ENCODE measurements at regions not wholly inside any gene's neighbourhood (a gene's known extent, or its start where the extent isn't known, plus 50 kb on each side); places are given as distances from the start of the nearest gene placed in this dataset.

DNA sequence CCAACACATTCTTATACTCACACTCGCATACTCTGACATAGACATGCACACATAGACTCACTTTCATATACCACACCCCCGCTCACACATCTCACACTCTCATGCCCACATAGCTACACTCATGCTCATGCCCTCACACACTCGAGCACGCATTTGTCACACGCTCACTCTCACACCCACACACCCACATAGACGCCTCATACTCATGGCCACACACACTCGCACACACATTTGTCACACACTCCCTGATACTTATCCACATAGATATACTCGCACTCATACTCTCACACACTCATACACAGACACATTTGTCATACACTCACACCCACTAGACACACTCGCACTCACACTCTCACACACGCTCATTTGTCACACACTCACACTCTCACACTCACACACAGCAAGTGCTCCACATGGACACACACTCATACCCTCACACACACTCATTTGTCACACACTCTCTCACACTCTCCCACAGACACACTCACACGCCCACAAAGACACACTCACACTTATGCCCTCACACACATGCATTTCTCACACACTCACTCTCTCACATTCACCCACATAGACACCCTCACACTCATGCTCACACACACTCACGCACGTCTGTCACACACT, 50.9 kb downstream of the TNP1 start:
- DNase-seq = no peak

DNA sequence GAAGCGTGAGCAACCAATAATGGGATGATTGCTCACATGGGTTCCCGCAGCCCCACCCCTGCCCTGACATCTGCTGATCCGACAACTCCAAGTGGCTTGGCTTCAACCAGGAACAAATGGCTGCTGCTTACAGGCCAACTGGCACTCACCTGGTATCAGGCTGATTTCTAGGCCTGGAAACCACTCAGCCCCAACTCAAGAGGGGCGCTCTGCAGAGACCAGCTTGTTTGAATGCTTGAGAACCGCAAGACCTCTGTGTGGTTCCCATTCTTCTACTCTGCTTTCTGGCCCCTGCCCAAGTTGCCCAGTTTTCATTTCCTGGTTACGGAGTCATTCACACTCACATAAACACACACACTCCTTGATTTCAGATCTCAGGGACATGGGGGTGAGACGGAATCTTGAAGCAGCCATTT, 52.0 kb downstream of the TNP1 start:
- DNase-seq = peak in 1 of 2 experiments; percentile 36

DNA sequence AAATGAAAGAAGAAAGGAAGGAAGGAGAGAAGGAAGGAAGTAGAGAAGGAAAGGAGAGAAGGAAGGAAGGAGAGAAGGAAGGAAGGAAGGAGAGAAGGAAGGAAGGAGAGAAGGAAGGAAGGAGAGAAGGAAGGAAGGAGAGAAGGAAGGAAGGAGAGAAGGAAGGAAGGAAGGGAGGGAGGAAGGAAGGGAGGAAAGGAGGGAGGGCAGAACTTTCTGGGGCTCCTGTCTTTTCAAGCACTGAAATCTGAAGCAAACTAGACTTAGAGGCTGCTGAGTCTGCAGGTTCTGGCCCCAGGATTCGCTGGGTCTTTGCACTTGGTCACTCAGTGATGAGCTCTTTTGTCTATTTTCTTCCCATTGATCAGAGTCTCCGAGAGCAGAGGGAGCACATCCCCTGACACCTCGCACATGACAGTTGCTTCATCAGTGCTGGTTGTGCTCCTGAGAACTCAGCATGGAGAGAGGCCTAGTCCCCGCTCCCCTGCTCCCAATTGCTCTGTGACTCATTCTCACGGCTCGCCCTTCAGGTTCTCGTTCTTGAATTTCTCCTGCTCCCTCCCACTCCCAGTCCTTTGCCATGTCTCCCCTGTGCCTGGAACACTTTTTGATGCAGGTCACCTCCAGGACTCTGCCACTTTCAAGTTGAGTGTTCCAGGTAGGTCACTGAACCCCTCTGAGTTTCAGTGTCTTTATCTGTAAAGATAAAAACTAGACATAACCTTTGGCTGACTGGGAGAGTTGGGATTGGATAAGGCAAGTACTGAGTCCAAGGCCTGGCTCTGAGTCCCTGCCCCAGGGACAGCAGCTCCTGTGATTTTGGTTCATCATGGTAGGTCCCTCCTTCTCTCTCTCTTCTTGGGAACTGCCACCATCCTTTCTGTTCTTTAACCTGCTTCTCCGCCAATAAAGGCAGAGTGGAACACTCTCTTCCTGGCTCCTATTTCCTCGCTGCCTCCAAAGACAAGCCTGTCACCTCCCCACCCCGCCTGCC, 55.2 kb downstream of the TNP1 start:
- no peak for DNase-seq

DNA sequence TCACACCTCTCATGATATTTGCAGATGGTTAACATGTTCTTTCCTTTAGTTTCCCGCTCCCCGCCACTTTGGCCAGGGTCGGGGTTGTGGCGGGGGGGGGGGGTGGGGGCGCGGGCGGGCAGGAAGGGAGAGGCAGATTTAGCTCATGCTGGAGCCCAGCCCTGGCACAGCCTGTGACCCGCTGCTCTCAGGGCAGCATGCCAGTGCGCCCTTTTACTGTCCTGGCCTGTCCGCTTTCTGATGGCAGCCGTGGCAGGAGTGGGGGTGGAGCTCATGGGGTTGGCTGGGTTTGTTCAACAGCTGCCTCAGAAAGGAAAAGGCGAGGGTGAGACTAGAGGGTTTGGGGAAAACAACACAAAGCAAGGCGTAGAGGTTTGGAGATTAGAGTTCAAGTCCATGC, 56.1 kb downstream of the TNP1 start:
- DNase-seq = no peak

DNA sequence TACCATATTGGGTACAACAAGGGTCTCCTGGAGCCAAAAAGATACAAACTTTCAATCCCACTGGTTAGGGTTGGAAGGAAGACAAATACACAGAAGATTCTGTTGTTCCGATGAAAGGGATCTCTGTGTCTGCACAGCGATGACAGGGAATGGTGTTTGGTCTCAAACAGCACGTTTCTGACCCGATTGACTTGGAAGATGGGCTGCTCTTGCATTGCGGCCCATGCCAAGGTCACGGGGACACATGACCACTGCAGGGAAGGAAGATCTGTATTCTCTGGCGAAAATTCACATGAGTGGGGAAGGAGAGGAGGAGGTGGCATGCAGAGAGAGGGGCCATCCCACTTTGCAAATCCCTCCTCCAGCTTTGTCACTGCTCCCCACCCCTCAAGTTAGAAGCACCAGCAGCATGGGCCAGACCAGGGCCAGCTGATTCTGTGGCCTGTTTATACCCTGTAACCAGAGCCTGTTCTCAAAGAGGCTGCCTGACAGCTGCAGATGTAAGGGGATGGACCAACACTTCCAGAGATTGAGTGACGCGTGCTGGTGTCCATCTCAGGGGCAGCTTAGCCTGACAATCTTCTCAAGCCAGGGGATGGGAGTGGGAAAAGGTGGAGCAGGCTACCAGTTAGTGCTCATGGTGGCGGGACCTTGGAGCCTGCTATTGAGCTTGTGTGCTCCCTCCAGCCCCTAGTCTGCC, 57.2 kb downstream of the TNP1 start:
- DNase-seq = no peak

DNA sequence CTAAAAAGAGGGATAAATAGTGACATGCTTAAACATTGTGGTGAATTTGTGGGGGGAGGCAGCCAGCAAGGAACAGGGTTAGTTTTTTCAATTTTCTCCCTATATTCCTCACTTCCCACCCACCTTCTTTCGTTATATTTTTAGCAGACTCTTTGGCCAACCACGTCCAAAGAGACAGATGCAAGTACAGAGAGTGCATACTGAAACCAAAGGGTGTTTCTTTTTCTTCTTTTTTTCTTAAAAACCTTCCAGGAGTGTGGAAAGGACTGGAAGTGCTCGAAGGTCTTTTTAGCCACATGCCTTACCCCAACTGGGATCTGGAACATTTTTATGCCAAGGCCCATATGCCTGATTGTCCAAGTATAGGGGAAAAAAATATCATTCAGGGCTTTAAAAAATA, 59.0 kb downstream of the TNP1 start:
- no peak for DNase-seq

DNA sequence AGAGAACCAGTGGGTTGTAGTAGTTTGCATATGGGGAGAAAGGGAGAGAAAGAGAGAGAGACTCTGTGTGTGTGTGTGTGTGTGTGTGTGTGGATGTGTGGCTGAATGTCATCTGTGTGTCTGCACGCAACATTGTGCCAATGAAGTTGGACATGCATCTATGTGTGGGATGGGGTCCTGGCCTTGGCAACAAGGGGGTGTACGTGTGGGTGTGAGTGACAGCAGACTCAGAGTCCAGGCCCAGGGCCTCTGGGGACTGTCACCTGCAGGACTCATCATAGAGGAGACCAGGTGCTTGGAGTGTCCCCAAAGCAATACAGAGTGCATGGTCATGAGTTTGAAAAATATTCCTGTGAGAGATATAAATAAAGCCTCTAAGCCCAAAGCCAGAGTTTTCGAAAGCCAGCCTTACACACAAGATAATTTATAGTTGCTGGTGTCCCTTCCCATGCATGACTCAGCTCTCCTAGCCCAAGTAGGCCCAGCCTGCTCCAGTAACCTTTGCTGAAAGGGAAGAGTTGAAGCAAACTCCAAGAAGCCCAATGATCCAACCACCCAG, 59.9 kb downstream of the TNP1 start:
- no peak for DNase-seq

DNA sequence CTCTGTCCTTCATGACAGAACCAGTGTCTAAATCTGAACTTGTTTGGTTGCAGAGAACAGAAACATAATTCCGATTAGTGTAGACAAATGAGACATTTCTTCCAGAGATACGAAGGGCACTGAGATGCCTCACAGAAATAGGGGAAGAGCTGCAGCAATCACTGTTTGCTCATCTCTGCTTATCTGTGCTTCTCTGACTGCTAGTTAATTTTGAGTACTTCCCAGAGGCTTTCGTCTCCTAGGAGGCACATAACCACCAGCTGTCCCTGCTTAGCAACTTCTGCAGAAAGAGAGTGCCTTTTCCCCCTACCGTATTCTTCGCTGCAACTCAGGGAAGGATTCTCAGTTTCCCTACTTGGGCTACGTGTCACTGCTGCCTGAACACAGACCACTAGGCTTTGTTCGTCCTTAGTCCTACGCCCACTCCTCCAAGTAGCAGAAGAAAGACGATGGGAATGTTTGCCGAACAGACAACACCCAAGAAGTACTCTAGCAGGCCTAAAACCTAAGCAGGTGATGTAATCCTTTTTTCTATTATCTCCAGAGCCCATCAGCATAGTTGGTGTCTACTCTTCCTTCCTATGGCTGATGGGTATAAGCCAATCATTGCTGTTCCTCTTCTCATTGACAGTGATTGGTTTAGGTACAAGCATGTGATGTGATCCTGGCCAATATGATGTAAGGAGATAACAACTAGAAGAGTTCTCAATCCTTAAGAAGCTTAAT, 63.6 kb downstream of the TNP1 start:
- no peak for DNase-seq

DNA sequence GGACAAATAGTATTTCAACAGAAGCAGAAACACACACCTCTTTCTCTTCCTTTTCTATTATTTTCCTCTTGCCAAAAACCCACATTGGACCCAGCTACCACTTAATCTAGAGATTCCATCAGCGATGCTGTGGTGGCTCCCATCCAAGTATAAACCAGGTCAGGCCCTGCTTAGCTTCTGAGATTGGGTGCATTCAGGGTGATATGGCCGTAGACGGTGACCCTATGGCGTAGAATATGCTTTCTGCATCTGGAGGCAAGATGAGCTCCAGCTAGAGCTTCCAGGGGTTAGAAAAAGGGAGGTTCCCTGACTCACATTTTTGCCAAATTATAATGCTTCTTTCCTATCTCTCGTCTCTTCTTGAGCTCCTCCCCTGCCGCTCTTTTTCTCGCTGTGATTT, 66.5 kb downstream of the TNP1 start:
- no peak for DNase-seq

DNA sequence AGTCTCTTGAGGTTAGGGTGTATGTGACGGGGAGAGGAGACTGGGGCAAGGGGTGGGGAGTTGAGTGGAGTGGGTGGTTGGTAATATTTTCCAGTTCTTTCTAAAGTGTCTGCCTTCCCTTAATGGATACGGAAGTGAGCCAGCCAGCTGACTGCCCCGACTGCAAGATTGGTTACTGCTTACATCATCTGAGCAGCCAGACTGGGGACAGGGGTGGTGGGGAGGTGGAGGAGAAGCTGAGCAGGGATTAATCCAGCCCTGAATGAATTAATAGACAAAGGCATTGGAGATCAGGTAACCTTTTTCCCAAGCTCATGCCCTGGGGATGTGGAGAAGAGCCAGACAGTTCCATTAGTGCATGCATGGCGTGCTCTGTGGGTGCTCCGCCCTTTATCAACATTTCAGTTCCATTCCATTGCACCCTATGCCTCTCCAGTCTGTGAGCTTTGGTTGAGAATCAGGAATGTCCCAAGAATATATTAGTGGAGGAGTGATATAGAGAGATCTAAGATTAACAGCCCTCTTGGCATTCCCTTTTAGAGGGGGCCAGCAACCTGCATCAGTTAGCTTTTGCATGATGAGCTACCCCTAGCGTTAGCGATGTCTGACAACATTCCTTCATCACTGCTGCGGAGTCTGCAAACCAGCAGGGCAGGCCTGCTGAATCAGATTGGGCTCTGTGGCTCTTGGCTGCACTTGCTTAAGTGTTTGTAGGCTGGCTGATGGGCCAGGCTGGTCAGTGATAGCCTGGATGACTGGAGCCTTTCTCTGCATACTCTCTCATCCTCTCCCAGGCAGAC, 67.4 kb downstream of the TNP1 start:
- no peak for DNase-seq

DNA sequence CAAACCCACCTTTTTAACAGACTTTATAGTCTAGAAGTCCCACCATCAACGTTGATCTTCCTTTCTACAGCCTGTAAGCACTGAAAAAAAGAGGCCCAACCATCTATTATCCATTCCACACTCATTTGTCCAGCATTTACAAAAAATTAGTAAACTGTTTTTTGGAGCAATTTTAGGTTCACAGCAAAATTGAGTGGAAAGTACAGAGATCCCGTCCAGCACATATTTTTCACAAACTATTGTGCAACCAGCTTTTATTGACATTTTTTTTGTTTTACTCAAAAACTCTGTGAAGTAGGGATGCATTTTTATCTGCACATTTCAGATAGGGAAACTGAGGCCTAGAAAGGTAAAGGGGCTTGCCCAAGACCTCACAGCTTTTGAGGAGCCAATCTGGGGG, 68.6 kb downstream of the TNP1 start:
- DNase-seq = no peak

DNA sequence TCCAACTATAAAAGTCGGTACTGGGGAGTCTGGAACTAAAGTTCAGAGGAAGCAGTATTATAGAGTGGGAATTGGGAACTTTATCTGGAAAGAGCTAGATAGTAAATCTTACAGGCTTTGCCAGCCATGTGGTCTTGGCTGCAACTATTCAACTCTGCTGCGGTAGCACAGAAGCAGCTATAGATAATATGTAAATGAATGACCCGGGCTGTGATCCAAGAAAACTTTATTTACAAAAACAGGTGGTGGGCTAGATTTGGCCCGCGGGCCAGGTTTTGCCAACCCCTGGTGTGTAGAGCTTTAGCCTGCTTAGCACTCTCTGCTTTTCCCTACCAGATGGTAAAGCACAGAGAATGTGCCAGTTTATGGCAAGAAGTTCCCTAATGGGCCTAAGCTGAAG, 70.8 kb downstream of the TNP1 start:
- peak; percentile 51 to 85 for DNase-seq

DNA sequence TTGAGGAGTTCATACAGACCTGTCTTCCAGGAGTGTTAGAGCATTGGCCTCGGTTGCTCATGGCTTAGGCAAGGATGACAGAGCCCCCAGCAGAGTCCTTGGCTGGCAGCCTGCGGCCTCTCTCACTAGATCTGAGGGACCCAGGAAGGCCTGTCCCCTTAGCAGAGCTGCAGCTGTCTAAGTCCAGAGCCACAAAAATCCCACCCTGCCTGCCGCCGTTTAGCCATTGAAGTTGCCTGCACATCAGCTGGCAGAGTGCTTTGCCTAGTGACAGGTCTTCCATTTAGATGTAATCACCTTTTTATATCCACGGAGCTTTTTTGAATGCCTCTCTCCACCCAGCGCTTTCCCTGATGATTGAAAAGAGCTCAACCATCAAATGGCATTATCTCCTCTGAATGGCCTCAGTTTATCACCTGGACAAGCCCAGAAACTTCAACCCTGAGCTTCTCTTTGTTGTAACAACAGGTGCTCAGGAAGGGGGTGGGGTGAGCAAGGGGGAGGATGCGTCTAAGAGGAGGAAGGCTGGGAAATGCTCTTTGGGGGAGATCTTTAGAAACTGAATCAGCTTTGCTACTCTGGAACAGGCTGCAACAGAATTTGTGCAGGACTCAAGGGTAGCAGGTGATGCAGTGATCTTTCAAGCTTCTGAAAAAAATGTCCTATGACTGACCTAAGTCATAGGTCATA, 71.9 kb downstream of the TNP1 start:
- DNase-seq = peak in 1 of 2 experiments; percentile 27

DNA sequence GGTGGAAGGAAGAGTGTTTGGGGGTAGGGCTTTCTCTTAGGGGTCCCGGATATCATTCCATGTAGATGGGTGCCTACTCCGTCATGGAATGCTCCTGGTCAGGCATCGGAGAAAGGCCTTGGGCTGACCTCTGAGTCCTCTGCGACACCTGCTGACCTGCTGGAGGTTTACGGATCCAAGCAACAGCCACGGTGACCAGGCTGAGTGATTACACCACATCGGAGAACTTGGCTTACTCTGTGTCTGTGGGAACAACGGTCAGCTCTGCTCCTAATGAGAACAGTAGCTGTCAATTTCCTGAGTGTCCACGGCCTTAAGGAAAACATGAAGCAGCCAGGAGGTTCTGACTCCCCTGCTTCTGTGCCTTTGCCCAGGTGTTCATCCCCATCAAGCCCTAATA, 73.2 kb downstream of the TNP1 start:
- no peak for DNase-seq

DNA sequence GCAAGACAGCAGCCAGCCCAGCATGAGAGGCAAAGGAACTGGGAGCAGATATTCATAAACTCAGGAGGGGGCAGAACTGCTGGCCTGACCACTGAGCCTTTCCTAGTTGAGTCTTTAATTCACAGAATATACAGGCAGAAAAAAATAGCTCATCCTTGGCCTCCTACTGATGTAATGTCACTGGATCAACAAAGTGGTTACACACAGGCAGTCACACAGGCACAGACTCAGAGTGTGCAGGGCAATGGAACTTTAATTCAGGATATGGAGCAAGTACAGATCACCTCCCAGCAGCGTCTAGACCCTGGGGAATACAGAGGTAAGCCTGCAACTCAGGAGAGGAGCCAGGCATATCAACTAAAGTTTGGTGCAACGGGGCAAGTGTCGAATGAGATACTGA, 75.4 kb downstream of the TNP1 start:
- DNase-seq = no peak

DNA sequence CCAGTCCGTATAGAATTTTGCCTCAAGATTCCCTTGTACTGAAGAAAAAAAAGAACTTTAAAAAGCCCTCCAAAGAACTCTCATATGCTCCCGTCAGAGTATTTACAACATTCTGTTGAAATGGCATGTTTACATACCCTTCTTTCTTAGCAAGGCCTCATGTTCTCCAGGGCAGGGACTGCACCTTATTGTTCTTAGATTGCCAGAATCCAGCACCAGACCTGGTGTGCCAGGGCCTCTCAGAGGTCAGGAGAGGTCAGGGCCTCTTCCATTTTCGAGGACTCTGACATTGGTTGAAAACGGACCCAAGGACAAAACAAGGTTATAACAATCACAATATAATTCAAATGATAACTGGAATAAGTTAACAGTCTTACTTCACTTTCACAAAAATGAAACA, 78.2 kb downstream of the TNP1 start:
- DNase-seq = no peak

DNA sequence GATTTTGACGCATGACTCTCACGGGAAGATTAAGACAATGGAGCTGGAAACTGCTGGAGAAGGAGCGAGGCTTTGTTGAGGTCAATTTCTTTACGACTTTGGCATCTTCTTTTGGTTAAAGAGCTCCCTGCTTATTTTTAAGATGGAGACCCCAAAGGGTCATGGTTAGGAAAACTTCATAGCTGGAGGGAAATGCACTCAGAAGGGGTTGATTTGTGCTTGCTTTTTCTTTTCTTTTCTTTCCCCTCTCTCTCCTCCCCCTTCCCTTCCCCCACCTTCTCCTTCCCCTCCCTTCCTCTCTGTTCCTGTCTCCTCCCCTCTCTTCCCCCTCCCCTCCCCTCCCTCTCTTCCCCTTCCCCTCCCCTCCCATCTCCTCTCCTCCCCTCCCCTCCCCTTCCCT, 79.0 kb downstream of the TNP1 start:
- no peak for DNase-seq

DNA sequence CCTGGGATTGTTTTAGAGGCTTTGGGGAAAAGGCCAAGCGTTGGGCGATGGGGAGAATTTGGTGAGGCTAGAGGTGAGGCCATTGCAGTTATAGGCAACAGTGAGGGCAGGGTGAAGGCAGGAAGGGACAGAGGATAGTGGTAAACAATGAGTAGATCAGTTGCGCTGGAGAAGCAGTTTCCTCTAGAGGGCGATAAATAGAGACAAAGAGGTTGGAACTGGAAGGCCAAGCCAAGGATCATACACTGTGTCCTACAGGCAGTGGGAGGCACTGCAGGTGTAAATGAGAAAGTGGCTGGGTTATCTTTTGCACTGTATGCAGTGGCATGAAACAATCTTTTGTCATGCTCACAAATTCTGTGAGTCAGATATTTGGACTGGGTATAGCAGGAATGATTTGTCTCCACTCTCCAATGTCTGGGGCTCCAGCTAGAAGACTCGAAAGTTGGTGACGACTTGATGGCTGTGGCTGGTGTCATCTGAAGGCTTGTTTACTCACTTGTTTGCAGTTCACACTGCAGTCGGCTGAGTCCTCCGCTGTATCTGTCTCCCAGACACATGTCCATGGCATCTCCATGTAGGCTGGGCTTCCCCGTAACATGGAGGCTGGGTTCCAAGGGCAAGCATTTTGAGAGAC, 82.1 kb downstream of the TNP1 start:
- peak; percentile 83 to 95 for DNase-seq

DNA sequence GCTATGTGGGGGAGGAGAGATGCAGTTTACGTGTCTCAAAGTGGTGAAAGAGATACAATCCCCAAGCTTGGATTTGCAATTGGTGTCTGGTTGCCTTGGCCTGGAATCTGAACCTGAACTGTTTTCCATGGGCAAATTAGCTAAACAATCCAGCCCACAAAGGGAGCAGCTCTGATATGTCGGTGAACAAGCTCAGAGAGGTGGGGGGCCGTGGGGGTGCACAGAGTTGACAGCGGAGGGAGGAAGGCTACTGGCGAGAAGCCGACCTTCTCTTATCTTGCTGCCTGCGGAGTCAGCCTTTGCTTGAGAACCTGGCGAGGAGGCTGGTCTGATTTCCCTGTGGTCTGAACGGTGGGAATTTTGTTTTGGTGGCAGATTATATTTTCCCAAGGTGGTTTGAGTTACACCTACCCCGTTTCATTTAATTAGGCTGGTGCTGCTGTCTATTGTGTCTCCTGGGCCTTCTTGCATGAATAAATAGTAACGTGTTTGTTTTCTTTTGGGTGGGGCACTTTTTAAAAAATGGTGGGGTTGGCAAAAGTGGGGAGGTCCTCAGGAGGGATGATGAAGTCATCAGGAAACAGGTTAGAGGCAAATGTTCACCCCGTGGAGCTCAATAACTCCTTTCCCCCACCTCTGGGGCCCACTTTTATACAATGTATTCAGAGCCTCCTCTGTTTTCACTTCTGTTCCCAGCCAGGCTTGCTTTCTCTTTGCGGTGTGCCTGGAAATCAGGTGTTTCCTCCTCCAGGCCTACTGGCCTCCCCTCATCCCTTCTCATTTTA, 80.9 kb upstream of the IGFBP5 start:
- peak; percentile 93 to 94 for DNase-seq

DNA sequence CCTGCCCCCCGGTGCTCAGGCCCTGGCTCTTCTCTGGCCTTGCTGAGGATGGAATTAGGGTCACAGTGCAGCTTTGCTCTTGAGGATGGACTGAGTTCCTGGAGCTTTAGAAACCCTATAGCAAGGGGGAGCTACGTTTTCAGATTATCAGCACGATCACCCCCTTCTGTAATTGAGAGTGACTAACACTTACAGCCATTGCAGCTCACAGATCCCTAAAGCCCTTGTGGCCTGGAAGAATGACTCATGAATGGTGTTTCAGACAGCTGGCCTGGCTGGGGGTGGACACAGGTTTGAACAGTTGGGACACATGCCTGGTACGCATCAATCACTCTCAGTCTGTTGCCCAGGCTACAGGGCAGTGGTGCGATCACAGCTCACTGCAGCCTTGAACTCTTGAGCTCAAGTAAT, 79.7 kb upstream of the IGFBP5 start:
- peak in 1 of 2 experiments; percentile 73 for DNase-seq
